SIG-M5 treated with dmso at 0.1 percent for 504 hours (cell line): ENCODE measurements at regions not wholly inside any gene's neighbourhood (a gene's known extent, or its start where the extent isn't known, plus 50 kb on each side); places are given as distances from the start of the nearest gene placed in this dataset.
"Not testable (repeated sequence)": the region's sequence is repeated elsewhere in the genome, so short reads cannot be mapped to it uniquely, and the experiment has no call there.

Experiments used
- DNase-seq: peaks from one replicate; lab custom pipeline; 2025; ENCODE audit not compliant: unreplicated experiment; lab: John Stamatoyannopoulos, UW

- DNase-seq = no peak
Measured at GRCh38 chrX:34576864-34577263, 80.2 kb downstream of the TMEM47 start.

GRCh38 chrX:34565981-34566380, 91.1 kb downstream of the TMEM47 start:
- DNase-seq = no peak

GRCh38 chrX:34563804-34564203, 93.3 kb downstream of the TMEM47 start:
- no peak for DNase-seq

- no peak for DNase-seq
Measured at GRCh38 chrX:34563061-34563460, 94.0 kb downstream of the TMEM47 start.

GRCh38 chrX:34562006-34562405, 95.1 kb downstream of the TMEM47 start:
- no peak for DNase-seq

- DNase-seq = no peak
Measured at GRCh38 chrX:34560180-34560579, 96.9 kb downstream of the TMEM47 start.

- DNase-seq = no peak
Measured at GRCh38 chrX:34559325-34559724, 97.8 kb downstream of the TMEM47 start.

GRCh38 chrX:34557733-34558132, 99.4 kb downstream of the TMEM47 start:
- DNase-seq = no peak

GRCh38 chrX:34555481-34555880, 101.6 kb downstream of the TMEM47 start:
- no peak for DNase-seq

- DNase-seq = no peak
Measured at GRCh38 chrX:34546366-34546765, 110.7 kb downstream of the TMEM47 start.

- no peak for DNase-seq
Measured at GRCh38 chrX:34528081-34528480, 129.0 kb downstream of the TMEM47 start.

GRCh38 chrX:34521563-34521962, 135.5 kb downstream of the TMEM47 start:
- DNase-seq = no peak

- DNase-seq = no peak
Measured at GRCh38 chrX:34509394-34509793, 147.7 kb downstream of the TMEM47 start.

- no peak for DNase-seq
Measured at GRCh38 chrX:34503119-34503518, 154.0 kb downstream of the TMEM47 start.

- DNase-seq = no peak
Measured at GRCh38 chrX:34493086-34493485, 164.0 kb downstream of the TMEM47 start.

- no peak for DNase-seq
Measured at GRCh38 chrX:34491126-34491525, 166.0 kb downstream of the TMEM47 start.

- no peak for DNase-seq
Measured at GRCh38 chrX:34487364-34487763, 169.7 kb downstream of the TMEM47 start.

- DNase-seq = no peak
Measured at GRCh38 chrX:34483980-34484379, 173.1 kb downstream of the TMEM47 start.

GRCh38 chrX:34470507-34470906, 186.6 kb downstream of the TMEM47 start:
- DNase-seq = no peak

GRCh38 chrX:34467437-34467836, 189.6 kb downstream of the TMEM47 start:
- DNase-seq = no peak

GRCh38 chrX:34463220-34463619, 193.9 kb downstream of the TMEM47 start:
- not testable (repeated sequence) for DNase-seq

- DNase-seq = not testable (repeated sequence)
Measured at GRCh38 chrX:34457850-34458249, 199.2 kb downstream of the TMEM47 start.

- no peak for DNase-seq
Measured at GRCh38 chrX:34437586-34437985, 219.5 kb downstream of the TMEM47 start.

- no peak for DNase-seq
Measured at GRCh38 chrX:34426334-34426733, 230.8 kb downstream of the TMEM47 start.
